HG03378 (cell line): ENCODE measurements at regions not wholly inside any gene's neighbourhood (a gene's known extent, or its start where the extent isn't known, plus 50 kb on each side); places are given as distances from the start of the nearest gene placed in this dataset.

Source experiments
- ATAC-seq: cut with Tn5 transposase; IDR thresholded peaks from one replicate; pipeline ENCODE4 v1.9.1; 2021; ENCODE audit warnings: mild to moderate bottlenecking, moderate library complexity; ENCODE audit not compliant: unreplicated experiment

GRCh38 chr13:70415136-70415535 is 306.9 kb upstream of the KLHL1 start:
- ATAC-seq = no peak

- no peak for ATAC-seq
Observed at GRCh38 chr13:70408865-70409264, 300.6 kb upstream of the KLHL1 start.

- ATAC-seq = no peak
Observed at GRCh38 chr13:70407486-70407885, 299.2 kb upstream of the KLHL1 start.

GRCh38 chr13:70405266-70405665 is 297.0 kb upstream of the KLHL1 start:
- ATAC-seq = no peak

GRCh38 chr13:70394031-70394548 is 285.8 kb upstream of the KLHL1 start:
- ATAC-seq = no peak

GRCh38 chr13:70391678-70392077 is 283.4 kb upstream of the KLHL1 start:
- ATAC-seq = no peak

- ATAC-seq = no peak
Observed at GRCh38 chr13:70390968-70391367, 282.7 kb upstream of the KLHL1 start.

- ATAC-seq = no peak
Observed at GRCh38 chr13:70390064-70390463, 281.8 kb upstream of the KLHL1 start.

GRCh38 chr13:70388935-70389334 is 280.7 kb upstream of the KLHL1 start:
- ATAC-seq = no peak

- ATAC-seq = no peak
Observed at GRCh38 chr13:70386919-70387318, 278.7 kb upstream of the KLHL1 start.

- ATAC-seq = no peak
Observed at GRCh38 chr13:70385852-70386251, 277.6 kb upstream of the KLHL1 start.

GRCh38 chr13:70384156-70384555 is 275.9 kb upstream of the KLHL1 start:
- ATAC-seq = no peak

GRCh38 chr13:70380809-70381208 is 272.6 kb upstream of the KLHL1 start:
- no peak for ATAC-seq

- no peak for ATAC-seq
Observed at GRCh38 chr13:70375718-70376117, 267.5 kb upstream of the KLHL1 start.

- no peak for ATAC-seq
Observed at GRCh38 chr13:70370924-70371323, 262.7 kb upstream of the KLHL1 start.

- ATAC-seq = no peak
Observed at GRCh38 chr13:70366720-70367119, 258.5 kb upstream of the KLHL1 start.

- ATAC-seq = no peak
Observed at GRCh38 chr13:70363991-70364390, 255.7 kb upstream of the KLHL1 start.

GRCh38 chr13:70362820-70363570 is 254.7 kb upstream of the KLHL1 start:
- no peak for ATAC-seq

GRCh38 chr13:70357031-70357430 is 248.8 kb upstream of the KLHL1 start:
- no peak for ATAC-seq

- ATAC-seq = no peak
Observed at GRCh38 chr13:70353096-70353495, 244.8 kb upstream of the KLHL1 start.

GRCh38 chr13:70347947-70348620 is 239.8 kb upstream of the KLHL1 start:
- ATAC-seq = no peak

- ATAC-seq = no peak
Observed at GRCh38 chr13:70339738-70340137, 231.5 kb upstream of the KLHL1 start.
